Ishikawa (cell line): ENCODE measurements at regions not wholly inside any gene's neighbourhood (a gene's known extent, or its start where the extent isn't known, plus 50 kb on each side); places are given as distances from the start of the nearest gene placed in this dataset.

ENCODE experiments used
- CEBPB ChIP-seq: IDR thresholded peaks from 2 replicates; pipeline ENCODE4 v1.6.1; 2012
- CREB1 ChIP-seq: IDR thresholded peaks from 2 replicates; pipeline ENCODE4 v1.6.1; 2012; ENCODE audit warnings: low read depth
- EGR1 ChIP-seq: IDR thresholded peaks from 2 replicates; pipeline ENCODE4 v1.6.1; 2012
- EP300 ChIP-seq: IDR thresholded peaks from 2 replicates; pipeline ENCODE4 v1.6.1; 2012; ENCODE audit warnings: borderline replicate concordance
- FOXM1 ChIP-seq: IDR thresholded peaks from 2 replicates; pipeline ENCODE4 v1.6.1; 2012; ENCODE audit warnings: low read depth, borderline replicate concordance
- MAX ChIP-seq: IDR thresholded peaks from 2 replicates; pipeline ENCODE4 v1.6.1; 2012
- NFIC ChIP-seq: IDR thresholded peaks from 2 replicates; pipeline ENCODE4 v1.6.1; 2012
- RAD21 ChIP-seq: IDR thresholded peaks from 2 replicates; pipeline ENCODE4 v1.6.1; 2012; ENCODE audit warnings: low read depth
- REST ChIP-seq: IDR thresholded peaks from 2 replicates; pipeline ENCODE4 v1.6.1; 2012; ENCODE audit warnings: low read depth, mild to moderate bottlenecking
- TAF1 ChIP-seq: IDR thresholded peaks from 2 replicates; pipeline ENCODE4 v1.6.1; 2012; ENCODE audit warnings: low read depth, mild to moderate bottlenecking
- TCF12 ChIP-seq: IDR thresholded peaks from 2 replicates; pipeline ENCODE4 v1.6.1; 2012; ENCODE audit warnings: low read depth
- TEAD4 ChIP-seq: IDR thresholded peaks from 2 replicates; pipeline ENCODE4 v1.6.1; 2012
- USF1 ChIP-seq: IDR thresholded peaks from 2 replicates; pipeline ENCODE4 v1.6.1; 2012
- YY1 ChIP-seq: IDR thresholded peaks from 2 replicates; pipeline ENCODE4 v1.6.1; 2012; ENCODE audit warnings: low read depth
- ZBTB7A ChIP-seq: IDR thresholded peaks from 2 replicates; pipeline ENCODE4 v1.6.1; 2012; ENCODE audit warnings: low read depth

GRCh38 chr14:83085725-83086124 is 1552.1 kb upstream of the SEL1L start:
- no peak for TF ChIP-seq NFIC
- TF ChIP-seq FOXM1 = no peak
- TF ChIP-seq CREB1 = no peak
- TF ChIP-seq TCF12 = no peak
- TF ChIP-seq CEBPB = no peak
- TF ChIP-seq YY1 = no peak
- no peak for TF ChIP-seq RAD21
- no peak for TF ChIP-seq REST

GRCh38 chr14:83096092-83096491 is 1562.4 kb upstream of the SEL1L start:
- TF ChIP-seq NFIC (no peak), EGR1 (no peak), TCF12 (no peak), ZBTB7A (no peak)

- TF ChIP-seq USF1 = no peak
- no peak for TF ChIP-seq RAD21
- no peak for TF ChIP-seq FOXM1
- TF ChIP-seq EGR1 = no peak
- no peak for TF ChIP-seq CEBPB
- TF ChIP-seq CREB1 = no peak
- no peak for TF ChIP-seq EP300
- no peak for TF ChIP-seq NFIC
Observed at GRCh38 chr14:83101846-83102245, 1568.2 kb upstream of the SEL1L start.

GRCh38 chr14:83118029-83118428 is 1584.4 kb upstream of the SEL1L start:
- TF ChIP-seq YY1 = no peak
- no peak for TF ChIP-seq EGR1

GRCh38 chr14:83120187-83120586 is 1586.5 kb upstream of the SEL1L start:
- TF ChIP-seq EP300 (no peak), USF1 (no peak), YY1 (no peak), REST (no peak), TAF1 (no peak), CREB1 (no peak), ZBTB7A (no peak), RAD21 (no peak), EGR1 (no peak), TEAD4 (no peak), FOXM1 (no peak), CEBPB (no peak), TCF12 (no peak), MAX (no peak), NFIC (no peak)

GRCh38 chr14:83126076-83126475 is 1592.4 kb upstream of the SEL1L start:
- TF ChIP-seq ZBTB7A (no peak), TAF1 (no peak), YY1 (no peak), CREB1 (no peak), RAD21 (no peak)

GRCh38 chr14:83128783-83129182 is 1595.1 kb upstream of the SEL1L start:
- TF ChIP-seq YY1 (no peak), EGR1 (no peak), MAX (no peak), USF1 (no peak), TCF12 (no peak), RAD21 (no peak), NFIC (no peak), ZBTB7A (no peak), REST (no peak), EP300 (no peak), TAF1 (no peak), CEBPB (no peak), TEAD4 (no peak), FOXM1 (no peak), CREB1 (no peak)
